ENCODE measurements at regions not wholly inside any gene's neighbourhood (a gene's known extent, or its start where the extent isn't known, plus 50 kb on each side); places are given as distances from the start of the nearest gene placed in this dataset.

DNA sequence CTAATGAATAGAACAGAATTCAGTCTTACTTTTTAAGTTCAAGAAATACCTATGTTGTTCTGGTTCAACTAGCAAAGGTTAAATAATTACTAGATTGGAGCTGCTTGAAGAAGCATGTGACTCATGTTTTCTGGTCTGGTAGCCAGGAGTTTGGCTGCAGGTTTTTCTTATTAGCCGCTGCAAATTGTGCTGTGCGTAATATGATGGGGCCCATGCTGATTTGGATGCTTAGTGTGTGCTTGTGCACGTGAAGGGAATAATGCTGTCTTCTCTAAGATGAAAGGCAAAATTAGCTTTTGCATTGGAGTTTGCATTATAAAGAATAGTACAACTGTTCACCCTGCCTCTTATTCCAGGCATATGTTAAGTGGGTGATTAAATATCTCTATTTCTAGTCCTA lies 219.6 kb downstream of the SNCA start:
- Mint-ChIP-seq H3K27ac (no peak overlapping the region), H3K9me3 (no peaks in the 10 kb centered on the region), H3K4me1 (no peaks in the 10 kb centered on the region), H3K4me3 (no peak overlapping the region), H3K36me3 (no peaks in the 10 kb centered on the region)
- ATAC-seq (no peak), DNase-seq (ENCODE audit: low spot score in 2 of 2) (no peak)

DNA sequence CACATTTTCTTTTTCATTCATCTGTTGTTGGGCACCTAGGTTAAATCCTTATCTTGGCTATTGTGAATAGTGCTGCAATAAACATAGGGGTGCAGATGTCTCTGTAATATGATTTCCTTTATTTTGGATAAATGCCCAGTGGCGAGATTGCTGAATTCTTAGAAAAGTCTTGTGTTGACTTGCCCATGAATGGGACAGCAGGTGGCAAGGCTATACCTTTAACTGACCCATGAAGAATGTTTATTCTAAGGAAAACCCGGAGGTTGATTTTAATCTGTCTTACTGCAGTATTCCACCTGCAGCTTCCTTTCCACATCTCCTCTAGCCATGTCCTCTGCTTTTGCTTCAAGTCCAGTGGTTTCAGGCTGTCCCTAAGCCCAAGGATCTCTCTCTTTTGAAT lies 220.6 kb downstream of the SNCA start:
- no peak for DNase-seq (ENCODE audit: low spot score in 2 of 2)
- ATAC-seq, result no peak
- Mint-ChIP-seq H3K27ac (no peak overlapping the region), H3K9me3 (no peaks in the 10 kb centered on the region), H3K4me3 (no peak overlapping the region), H3K36me3 (no peaks in the 10 kb centered on the region), H3K4me1 (no peaks in the 10 kb centered on the region)

DNA sequence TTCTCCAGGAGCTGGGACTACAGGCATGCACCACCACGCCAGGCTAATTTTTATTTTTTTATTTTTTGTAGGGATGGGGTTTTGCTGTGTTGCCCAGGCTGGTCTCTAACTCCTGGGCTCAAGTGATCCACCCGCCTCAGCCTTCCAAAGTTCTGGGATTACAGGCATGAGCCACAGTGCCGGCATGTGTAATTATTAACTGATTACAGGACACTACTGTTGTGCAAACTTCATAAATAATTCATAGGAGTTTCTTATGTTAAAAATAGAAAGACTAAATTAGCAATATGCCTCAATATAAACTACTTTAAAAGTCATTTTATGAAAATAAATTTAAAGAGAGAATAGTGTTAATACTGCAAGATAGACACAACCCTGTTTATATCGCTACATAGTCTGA lies 221.9 kb downstream of the SNCA start:
- no peak overlapping the region for H3K4me3 Mint-ChIP-seq
- no peaks in the 10 kb centered on the region for H3K36me3 Mint-ChIP-seq
- H3K4me1 Mint-ChIP-seq, result no peaks in the 10 kb centered on the region
- ATAC-seq, result no peak
- no peak overlapping the region for H3K27ac Mint-ChIP-seq
- no peak for DNase-seq (ENCODE audit: low spot score in 2 of 2)
- H3K9me3 Mint-ChIP-seq, result no peaks in the 10 kb centered on the region

DNA sequence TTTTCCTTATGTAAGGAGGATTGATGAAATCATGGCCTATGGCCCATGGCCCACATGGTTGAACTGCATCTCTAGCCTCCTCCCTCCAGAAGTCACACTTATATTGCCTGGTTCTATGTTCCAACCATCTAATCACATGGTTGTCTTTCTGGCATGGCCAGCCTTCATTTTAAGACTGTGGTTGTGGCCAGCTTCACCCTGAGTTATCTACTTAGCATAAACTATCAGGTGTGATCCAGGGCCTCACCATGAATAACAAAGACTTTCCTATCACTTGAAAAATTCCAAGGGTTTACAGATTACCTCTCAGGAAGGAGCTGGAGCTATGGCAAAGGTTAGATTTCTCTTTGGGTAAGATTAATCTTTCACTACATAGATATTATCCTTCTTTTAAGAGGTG lies 222.8 kb downstream of the SNCA start:
- H3K27ac Mint-ChIP-seq, result no peak overlapping the region
- no peaks in the 10 kb centered on the region for H3K4me1 Mint-ChIP-seq
- H3K9me3 Mint-ChIP-seq, result no peaks in the 10 kb centered on the region
- ATAC-seq (no peak), DNase-seq (ENCODE audit: low spot score in 2 of 2) (no peak)
- H3K4me3 Mint-ChIP-seq, result no peak overlapping the region
- H3K36me3 Mint-ChIP-seq, result no peaks in the 10 kb centered on the region

DNA sequence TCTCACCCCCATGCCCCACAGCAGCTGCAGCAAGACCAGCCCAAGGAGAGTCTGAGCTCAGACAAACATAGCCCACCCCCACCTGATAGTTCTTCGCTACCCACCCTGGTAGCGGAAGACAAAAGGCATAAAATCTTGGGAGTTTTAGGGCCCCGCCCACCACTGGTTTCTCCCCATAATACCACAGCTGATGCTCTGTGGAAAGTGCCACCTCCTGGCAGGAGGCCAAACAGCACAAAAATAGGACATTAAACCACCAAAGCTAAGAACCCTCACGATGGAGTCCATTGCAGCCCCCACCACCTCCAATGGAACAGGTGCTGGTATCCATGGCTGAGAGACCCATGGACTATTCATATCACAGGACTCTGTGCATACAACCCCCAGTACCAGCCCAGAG lies 226.7 kb downstream of the SNCA start:
- Mint-ChIP-seq H3K27ac (no peak overlapping the region), H3K4me1 (no peaks in the 10 kb centered on the region), H3K4me3 (no peak overlapping the region), H3K36me3 (no peaks in the 10 kb centered on the region), H3K9me3 (no peaks in the 10 kb centered on the region)
- DNase-seq (ENCODE audit: low spot score in 2 of 2) (no peak), ATAC-seq (no peak)

DNA sequence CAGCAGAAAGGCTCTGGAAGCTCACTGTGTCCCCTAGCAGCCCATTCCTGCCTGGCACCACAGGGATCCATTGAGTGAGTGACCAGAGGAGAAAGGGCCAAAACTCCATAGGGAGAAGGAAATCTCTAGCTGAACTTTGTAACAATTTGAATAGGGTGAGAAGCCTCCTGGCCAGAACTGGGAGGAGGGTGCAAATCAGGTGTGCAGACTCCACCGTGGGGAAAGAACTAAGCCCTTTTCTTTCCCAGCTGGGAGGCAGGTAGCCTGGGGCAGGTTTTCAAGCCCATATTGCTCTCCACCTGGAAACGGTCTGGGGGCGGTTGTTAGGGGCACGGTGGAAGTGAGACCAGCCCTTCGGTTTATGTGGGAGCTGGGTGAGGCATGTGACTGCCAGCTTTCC lies 227.2 kb downstream of the SNCA start:
- H3K4me1 Mint-ChIP-seq, result no peaks in the 10 kb centered on the region
- H3K9me3 Mint-ChIP-seq, result no peaks in the 10 kb centered on the region
- H3K36me3 Mint-ChIP-seq, result no peaks in the 10 kb centered on the region
- ATAC-seq (no peak), DNase-seq (ENCODE audit: low spot score in 2 of 2) (no peak)
- H3K27ac Mint-ChIP-seq, result no peak overlapping the region
- H3K4me3 Mint-ChIP-seq, result no peak overlapping the region

DNA sequence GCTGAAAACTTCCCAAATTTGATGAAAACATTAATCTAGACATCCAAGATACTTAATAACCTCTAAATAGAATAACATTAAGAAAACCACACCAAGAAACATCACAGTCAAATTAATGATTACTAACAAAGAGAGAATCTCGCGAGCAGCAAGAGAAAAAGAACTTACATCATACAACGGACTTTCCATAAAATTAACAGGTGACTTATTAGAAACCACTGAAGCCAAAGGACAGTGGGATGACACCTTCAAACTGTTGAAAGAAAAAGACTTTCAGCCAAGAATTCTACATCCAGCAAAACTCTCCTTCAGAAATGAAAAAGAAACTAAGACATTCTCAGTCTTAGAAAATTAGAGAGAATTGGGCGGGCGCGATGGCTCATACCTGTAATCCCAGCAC lies 232.0 kb downstream of the SNCA start:
- Mint-ChIP-seq H3K27ac (no peak overlapping the region), H3K9me3 (no peaks in the 10 kb centered on the region), H3K4me1 (no peaks in the 10 kb centered on the region), H3K36me3 (no peaks in the 10 kb centered on the region), H3K4me3 (no peak overlapping the region)
- no peak for DNase-seq (ENCODE audit: low spot score in 2 of 2)
- ATAC-seq, result no peak

DNA sequence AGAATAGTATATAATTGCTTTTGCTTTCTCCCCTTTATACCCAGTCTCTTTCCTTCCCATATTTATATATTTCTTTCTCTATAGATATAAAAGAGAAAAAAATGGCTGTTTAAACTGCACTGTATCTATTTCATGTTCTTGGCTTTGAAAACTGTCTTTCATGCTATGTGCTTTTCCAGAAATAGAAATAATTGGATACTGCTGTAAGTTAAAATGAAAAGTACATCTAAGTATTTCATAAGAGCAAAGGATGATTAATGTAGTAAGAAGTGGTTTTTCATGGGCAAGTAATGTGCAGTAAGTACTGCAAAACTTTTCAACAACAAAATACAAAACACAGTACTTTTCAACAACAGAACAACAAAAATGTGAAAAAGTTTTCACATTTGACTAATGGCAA lies 237.9 kb downstream of the SNCA start:
- no peak for DNase-seq (ENCODE audit: low spot score in 2 of 2)
- ATAC-seq, result no peak
- no peaks in the 10 kb centered on the region for H3K36me3 Mint-ChIP-seq
- no peak overlapping the region for H3K27ac Mint-ChIP-seq
- no peaks in the 10 kb centered on the region for H3K9me3 Mint-ChIP-seq
- no peak overlapping the region for H3K4me3 Mint-ChIP-seq
- H3K4me1 Mint-ChIP-seq, result no peaks in the 10 kb centered on the region

DNA sequence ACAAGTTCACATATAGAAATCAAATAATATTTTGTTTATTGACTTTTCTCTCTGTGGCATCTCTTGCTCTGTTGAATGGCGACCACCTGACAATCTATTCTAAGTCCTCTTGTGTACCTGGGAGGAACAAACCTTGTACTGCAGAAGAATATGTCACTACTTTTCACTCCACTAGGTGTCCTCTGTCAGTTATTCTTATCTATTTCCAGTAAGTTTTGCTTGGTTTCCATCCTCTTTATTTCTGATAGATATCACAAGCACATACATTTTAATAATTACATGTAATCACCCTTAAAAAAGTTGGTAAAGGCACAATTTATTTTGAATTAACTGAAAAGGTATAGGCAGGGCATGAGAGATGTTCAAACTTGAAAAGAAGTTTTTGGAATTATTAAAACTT lies 238.4 kb downstream of the SNCA start:
- H3K27ac Mint-ChIP-seq, result no peak overlapping the region
- H3K36me3 Mint-ChIP-seq, result no peaks in the 10 kb centered on the region
- H3K4me3 Mint-ChIP-seq, result no peak overlapping the region
- no peak for DNase-seq (ENCODE audit: low spot score in 2 of 2)
- H3K4me1 Mint-ChIP-seq, result no peaks in the 10 kb centered on the region
- H3K9me3 Mint-ChIP-seq, result no peaks in the 10 kb centered on the region
- ATAC-seq, result no peak

DNA sequence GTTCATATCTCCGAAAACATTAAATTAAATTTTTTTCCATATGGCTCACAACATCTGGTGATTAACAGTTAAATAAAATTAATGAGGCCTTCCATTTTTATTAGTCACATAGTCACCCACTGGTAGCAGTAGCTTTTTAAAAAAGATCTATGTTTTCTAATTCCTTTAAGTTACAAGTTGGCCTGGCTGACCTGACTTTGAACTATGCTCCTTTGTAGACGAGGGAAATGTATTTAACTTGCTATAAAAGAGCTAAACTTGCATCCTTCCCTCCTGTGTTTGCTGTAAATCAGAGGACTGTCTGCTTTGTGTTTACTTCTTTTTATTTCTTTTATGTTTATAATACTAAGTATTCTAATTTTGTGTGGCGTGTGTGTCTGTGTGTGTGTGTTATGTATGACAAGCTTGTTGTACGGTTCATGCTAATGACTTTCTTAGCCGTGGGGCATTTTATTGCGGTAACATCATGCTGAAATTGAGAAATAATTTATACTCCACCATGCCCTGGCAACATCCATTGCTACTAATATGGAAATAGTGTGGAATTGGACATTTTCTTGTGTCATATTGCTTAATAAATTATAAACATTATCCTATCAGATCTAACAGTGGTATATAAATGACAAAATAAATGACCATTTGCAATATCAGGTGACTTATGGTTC lies 241.7 kb downstream of the SNCA start:
- Mint-ChIP-seq H3K36me3 (no peaks in the 10 kb centered on the region), H3K4me1 (no peaks in the 10 kb centered on the region), H3K4me3 (no peak overlapping the region), H3K27ac (no peak overlapping the region), H3K9me3 (no peaks in the 10 kb centered on the region)
- DNase-seq (ENCODE audit: low spot score in 2 of 2), result no peak
- ATAC-seq, result no peak

DNA sequence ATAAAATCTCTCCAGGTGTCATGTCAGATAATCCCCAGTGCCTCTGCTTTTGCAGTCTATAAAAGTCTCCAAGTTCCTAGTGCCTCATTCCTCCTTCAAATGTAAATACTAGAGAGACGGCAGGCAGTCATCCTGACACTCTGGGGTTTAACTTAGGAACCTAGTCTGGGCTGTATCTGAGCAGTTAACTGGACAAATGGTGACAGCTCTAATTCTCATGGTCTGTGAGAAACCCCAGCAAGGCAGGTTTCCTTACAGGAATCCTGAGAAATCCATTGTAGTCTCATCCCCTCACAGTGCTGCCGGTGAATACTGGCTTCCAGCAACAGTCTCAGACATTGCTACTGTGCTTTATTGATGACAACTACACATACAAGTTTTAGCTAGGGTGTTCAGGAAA lies 246.8 kb downstream of the SNCA start:
- H3K4me1 Mint-ChIP-seq, result no peaks in the 10 kb centered on the region
- H3K9me3 Mint-ChIP-seq, result no peaks in the 10 kb centered on the region
- H3K4me3 Mint-ChIP-seq, result no peak overlapping the region
- H3K27ac Mint-ChIP-seq, result no peak overlapping the region
- peak; percentile 8 for ATAC-seq
- DNase-seq (ENCODE audit: low spot score in 2 of 2), result no peak
- no peaks in the 10 kb centered on the region for H3K36me3 Mint-ChIP-seq

DNA sequence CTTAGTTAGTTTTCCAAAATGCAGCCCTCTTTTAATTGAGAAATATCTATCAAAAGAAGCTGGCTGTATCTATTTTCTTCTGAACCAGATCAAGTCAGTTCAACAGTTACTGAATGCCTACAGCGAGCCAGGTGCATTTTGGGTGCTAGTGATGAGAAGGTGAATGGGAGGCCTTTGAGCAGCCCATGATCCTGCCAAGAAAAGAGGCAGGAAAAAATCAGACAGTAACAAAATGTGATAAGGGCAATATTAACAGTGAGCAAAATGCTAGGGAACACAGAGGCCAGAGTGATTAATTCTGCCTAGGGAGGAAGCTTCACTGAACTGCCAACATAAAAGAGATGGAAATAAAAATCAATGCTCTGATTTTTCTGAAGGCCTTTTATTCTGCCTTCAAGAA lies 248.5 kb downstream of the SNCA start:
- H3K4me1 Mint-ChIP-seq, result no peaks in the 10 kb centered on the region
- H3K36me3 Mint-ChIP-seq, result no peaks in the 10 kb centered on the region
- ATAC-seq, result no peak
- no peak overlapping the region for H3K27ac Mint-ChIP-seq
- no peaks in the 10 kb centered on the region for H3K9me3 Mint-ChIP-seq
- DNase-seq (ENCODE audit: low spot score in 2 of 2), result no peak
- no peak overlapping the region for H3K4me3 Mint-ChIP-seq

DNA sequence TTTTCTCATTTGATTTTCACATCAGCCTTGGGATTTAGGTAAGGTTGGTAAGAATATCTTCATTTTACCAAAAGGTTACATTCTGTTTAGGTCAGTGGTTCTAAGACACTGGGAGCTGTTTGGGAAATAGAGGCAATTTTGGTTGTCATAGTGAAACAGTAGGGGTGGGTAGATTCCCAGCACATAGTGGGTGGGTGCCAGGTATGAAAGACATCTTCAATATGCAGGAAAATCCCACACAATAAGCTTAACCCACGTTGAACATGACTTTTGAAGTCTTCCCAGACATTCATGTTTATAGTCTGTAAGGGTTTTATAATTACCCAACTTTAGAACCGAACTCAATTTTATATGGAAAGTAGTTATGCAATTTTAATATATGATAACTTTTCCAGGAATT lies 249.6 kb downstream of the SNCA start:
- H3K27ac Mint-ChIP-seq, result no peak overlapping the region
- no peaks in the 10 kb centered on the region for H3K4me1 Mint-ChIP-seq
- no peak overlapping the region for H3K4me3 Mint-ChIP-seq
- H3K9me3 Mint-ChIP-seq, result no peaks in the 10 kb centered on the region
- no peaks in the 10 kb centered on the region for H3K36me3 Mint-ChIP-seq
- DNase-seq (ENCODE audit: low spot score in 2 of 2) (no peak), ATAC-seq (no peak)

DNA sequence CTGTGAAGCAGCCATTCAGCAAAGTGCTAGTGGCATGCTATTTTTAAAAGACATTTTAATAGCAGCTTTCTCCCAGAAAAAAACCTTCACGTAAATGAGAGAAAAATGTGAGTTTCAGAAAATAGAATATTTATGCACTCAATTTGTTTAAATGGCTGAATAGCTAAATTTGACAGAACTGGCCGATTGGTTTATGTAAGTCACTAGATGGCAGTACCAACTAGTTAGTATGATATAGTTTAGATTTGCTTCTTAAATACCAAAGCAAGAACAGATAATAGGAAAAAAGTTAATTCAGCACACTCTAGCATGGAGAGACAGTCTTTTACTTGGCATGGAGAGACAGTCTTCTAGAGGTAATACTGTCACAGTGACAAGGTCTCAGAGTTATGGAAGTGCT lies 250.1 kb downstream of the SNCA start:
- Mint-ChIP-seq H3K9me3 (no peaks in the 10 kb centered on the region), H3K4me1 (no peaks in the 10 kb centered on the region), H3K27ac (no peak overlapping the region), H3K4me3 (no peak overlapping the region), H3K36me3 (no peaks in the 10 kb centered on the region)
- ATAC-seq, result no peak
- DNase-seq (ENCODE audit: low spot score in 2 of 2), result no peak

DNA sequence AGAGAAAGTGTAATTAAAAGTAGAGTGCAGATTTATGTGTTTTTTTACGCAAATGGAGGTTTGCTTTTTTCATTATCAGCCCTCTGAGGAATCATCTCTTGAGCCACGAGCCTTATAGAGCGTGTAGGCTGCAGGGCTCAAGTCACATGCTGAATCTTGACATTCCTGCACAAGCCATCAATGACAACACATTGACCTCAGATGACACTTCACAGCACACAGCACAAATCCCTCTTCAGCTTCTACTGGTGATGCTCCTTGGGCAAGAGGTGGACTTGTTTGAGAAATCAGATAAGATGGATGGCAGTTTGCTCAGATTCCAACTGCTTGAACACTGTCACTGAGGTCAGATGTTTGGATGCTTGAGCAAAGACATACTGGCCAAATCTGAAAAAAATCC lies 250.6 kb downstream of the SNCA start:
- no peak overlapping the region for H3K4me3 Mint-ChIP-seq
- H3K27ac Mint-ChIP-seq, result no peak overlapping the region
- ATAC-seq (no peak), DNase-seq (ENCODE audit: low spot score in 2 of 2) (no peak)
- no peaks in the 10 kb centered on the region for H3K9me3 Mint-ChIP-seq
- H3K4me1 Mint-ChIP-seq, result no peaks in the 10 kb centered on the region
- no peaks in the 10 kb centered on the region for H3K36me3 Mint-ChIP-seq

DNA sequence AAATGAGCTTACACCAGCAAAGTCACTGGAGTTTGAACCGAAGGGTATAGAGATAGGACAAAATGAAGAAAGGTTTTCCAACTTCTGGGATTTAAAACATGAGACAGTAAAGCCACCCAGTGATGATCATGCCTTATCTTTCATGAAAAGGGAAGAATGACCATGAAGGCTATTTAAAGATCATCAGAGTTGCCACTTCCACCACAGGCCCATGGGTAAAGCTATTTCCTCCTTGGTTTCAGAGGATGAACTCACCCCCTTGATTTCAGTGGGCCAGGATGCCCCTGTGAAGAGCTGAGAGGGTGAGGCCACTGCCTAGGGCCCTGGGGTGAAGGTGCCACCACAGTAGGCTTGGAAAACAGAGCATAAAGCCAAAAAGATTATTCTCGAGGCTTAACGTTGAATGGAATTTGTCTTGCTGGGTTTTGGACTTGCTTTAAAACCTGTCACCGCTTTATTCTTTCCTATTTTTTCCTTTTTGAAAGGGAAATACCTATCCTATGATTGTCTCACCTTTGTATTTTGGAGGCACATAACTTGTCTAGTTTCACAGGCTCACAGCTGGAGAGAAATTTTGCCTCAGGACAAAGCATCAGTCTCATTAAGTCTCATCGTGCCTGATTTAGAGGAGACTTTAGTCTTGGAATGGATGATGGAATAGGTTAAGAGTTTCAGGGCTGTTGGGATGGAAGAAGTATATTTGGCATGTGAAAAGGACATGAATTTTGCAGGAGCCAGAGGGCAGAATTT lies 254.0 kb downstream of the SNCA start:
- Mint-ChIP-seq H3K4me1 (no peaks in the 10 kb centered on the region), H3K27ac (no peak overlapping the region), H3K4me3 (no peak overlapping the region), H3K36me3 (no peaks in the 10 kb centered on the region), H3K9me3 (no peaks in the 10 kb centered on the region)
- ATAC-seq (no peak), DNase-seq (ENCODE audit: low spot score in 2 of 2) (no peak)

All from stimulated activated effector memory CD8-positive, alpha-beta T cell treated with anti-CD3 and anti-CD28 coated beads, Interleukin-12 subunit alpha, Interleukin-12 subunit beta, amount 100 ng/mL, for 72 hours (primary cell).